IMR-90 (cell line): ENCODE measurements at regions not wholly inside any gene's neighbourhood (a gene's known extent, or its start where the extent isn't known, plus 50 kb on each side); places are given as distances from the start of the nearest gene placed in this dataset.

Source experiments
- ATAC-seq: fragments of 200-7000 bp; cut with Tn5 transposase; 2 replicates; pipeline ENCODE4 v1.9.1; 2020; ENCODE audit warnings: low read depth, mild to moderate bottlenecking, moderate library complexity
- BruUV-seq: library from RNA; stranded (reverse); fragments of 400-500 nt; replicated peaks from 2 replicates; lab custom pipeline; 2021; lab: Mats Ljungman, UMichigan
- CTCF ChIA-PET: fragments of 300-600 bp; formaldehyde crosslinking; extraction: SDS; loops from one replicate; lab custom pipeline; 2021; ENCODE audit warnings: antibody characterized with exemption; lab: Yijun Ruan, JAX
- POLR2A ChIA-PET: fragments of 300-600 bp; sonication (Branson Sonifier 250); formaldehyde crosslinking; loops from one replicate; lab custom pipeline; 2022; ENCODE audit warnings: antibody characterized with exemption; ENCODE audit not compliant: unreplicated experiment; lab: Charles Lee
- DNase-seq: peaks from one replicate; pipeline ENCODE4 v3.0.0; 2013
- H2AFZ ChIP-seq: replicated peaks from 2 replicates; pipeline ENCODE3; 2013; ENCODE audit warnings: low read length, mild to moderate bottlenecking; ENCODE audit not compliant: poor library complexity
- H2AK5ac ChIP-seq: 2 replicates; pipeline ENCODE4 v1.6.1; 2013; ENCODE audit warnings: low read depth, low read length, inconsistent platforms
- H2AK9ac ChIP-seq: replicated peaks from 2 replicates; pipeline ENCODE3; 2013; ENCODE audit warnings: mild to moderate bottlenecking, low read depth, low read length, moderate library complexity; ENCODE audit not compliant: poor library complexity
- H2BK120ac ChIP-seq: 2 replicates; pipeline ENCODE4 v1.6.1; 2013; ENCODE audit warnings: low read depth, low read length, inconsistent platforms
- H2BK15ac ChIP-seq: 3 replicates; pipeline ENCODE4 v1.6.1; 2013; ENCODE audit warnings: low read depth, low read length, inconsistent platforms
- H2BK20ac ChIP-seq: 2 replicates; pipeline ENCODE4 v1.6.1; 2013; ENCODE audit warnings: low read depth, mild to moderate bottlenecking, inconsistent platforms, low read length, moderate library complexity
- H2BK5ac ChIP-seq: 2 replicates; pipeline ENCODE4 v1.6.1; 2013; ENCODE audit warnings: mild to moderate bottlenecking, low read depth, low read length, inconsistent platforms; ENCODE audit not compliant: poor library complexity, severe bottlenecking
- H3K14ac ChIP-seq: replicated peaks from 2 replicates; pipeline ENCODE4 v1.6.1; 2013; ENCODE audit warnings: low read depth, low read length, inconsistent platforms
- H3K18ac ChIP-seq: 2 replicates; pipeline ENCODE4 v1.6.1; 2013; ENCODE audit warnings: low read depth, low read length, control low read depth
- H3K23ac ChIP-seq: 2 replicates; pipeline ENCODE4 v1.6.1; 2013; ENCODE audit warnings: low read depth, low read length, inconsistent platforms
- H3K27ac ChIP-seq: 2 replicates; pipeline ENCODE4 v1.5.1; 2013; ENCODE audit warnings: mild to moderate bottlenecking, control low read depth, low read length; ENCODE audit not compliant: insufficient read depth
- H3K27me3 ChIP-seq: 2 replicates; pipeline ENCODE4 v1.6.1; 2013; ENCODE audit warnings: low read length; ENCODE audit not compliant: control insufficient read depth, insufficient read depth
- H3K36me3 ChIP-seq: 2 replicates; pipeline ENCODE4 v1.6.1; 2013; ENCODE audit warnings: low read length, mixed read lengths; ENCODE audit not compliant: control insufficient read depth, insufficient read depth
- H3K4ac ChIP-seq: 2 replicates; pipeline ENCODE4 v1.6.1; 2013; ENCODE audit warnings: low read depth, low read length, inconsistent platforms
- H3K4me1 ChIP-seq: 2 replicates; pipeline ENCODE4 v1.6.1; 2013; ENCODE audit warnings: low read length, mixed read lengths; ENCODE audit not compliant: control insufficient read depth, insufficient read depth
- H3K4me2 ChIP-seq: 2 replicates; pipeline ENCODE4 v1.6.1; 2013; ENCODE audit warnings: low read depth, mild to moderate bottlenecking, control low read depth, low read length, moderate library complexity
- H3K4me3 ChIP-seq: 2 replicates; pipeline ENCODE4 v1.5.1; 2013; ENCODE audit warnings: low read depth, mild to moderate bottlenecking, control low read depth, low read length, moderate library complexity; ENCODE audit not compliant: insufficient read depth
- H3K56ac ChIP-seq: 2 replicates; pipeline ENCODE4 v1.6.1; 2013; ENCODE audit warnings: low read length, inconsistent platforms; ENCODE audit not compliant: insufficient read depth; ENCODE audit errors: extremely low read depth
- H3K79me1 ChIP-seq, 2 experiments: 2 replicates each; pipeline ENCODE4 v1.6.1; 2013; ENCODE audit warnings: low read length in 2 of 2, inconsistent platforms in 1 of 2, low read depth in 1 of 2
- H3K9ac ChIP-seq: 2 replicates; pipeline ENCODE4 v1.6.1; 2013; ENCODE audit warnings: low read depth, low read length, control low read depth
- H3K9me1 ChIP-seq: 2 replicates; pipeline ENCODE4 v1.6.1; 2013; ENCODE audit warnings: low read length, inconsistent platforms; ENCODE audit not compliant: insufficient read depth
- H3K9me3 ChIP-seq: 2 replicates; pipeline ENCODE4 v1.6.1; 2013; ENCODE audit warnings: low read length; ENCODE audit not compliant: control insufficient read depth, insufficient read depth
- H4K20me1 ChIP-seq: 2 replicates; pipeline ENCODE4 v1.6.1; 2013; ENCODE audit warnings: low read length, inconsistent platforms; ENCODE audit not compliant: insufficient read depth
- H4K5ac ChIP-seq: 2 replicates; pipeline ENCODE4 v1.6.1; 2013; ENCODE audit warnings: mild to moderate bottlenecking, low read depth, low read length, control low read depth
- H4K8ac ChIP-seq, 2 experiments: 2 replicates each; pipeline ENCODE4 v1.6.1; 2013; ENCODE audit warnings: low read depth in 2 of 2, low read length in 2 of 2, control low read depth in 1 of 2, inconsistent platforms in 1 of 2
- H4K91ac ChIP-seq: 2 replicates; pipeline ENCODE4 v1.6.1; 2013; ENCODE audit warnings: low read depth, low read length, inconsistent platforms; ENCODE audit not compliant: insufficient read depth
- RFX5 ChIP-seq: IDR thresholded peaks from 2 replicates; pipeline ENCODE4 v1.8.0; 2012; ENCODE audit warnings: low read depth, mild to moderate bottlenecking, low read length, moderate library complexity
- SMC3 ChIP-seq: fragments of 150-350 bp; IDR thresholded peaks from 2 replicates; pipeline ENCODE4 v1.6.1; 2016; ENCODE audit warnings: low read depth, mild to moderate bottlenecking, antibody characterized with exemption, low read length, moderate library complexity
- WGBS, 2 experiments: methylation state at CpG; one replicate each; pipeline versions ENCODE4 v1.1.5 to v1.1.7; 2013; ENCODE audit warnings: missing lambda C conversion rate in 2 of 2; ENCODE audit not compliant: insufficient read length in 1 of 2; ENCODE audit errors: extremely low coverage in 2 of 2; 5-methylcytosine and 5-hydroxymethylcytosine counted together
- dilution Hi-C: fragments of 300-500 bp; cut with HindIII; formaldehyde crosslinking; loops from one replicate; pipeline ENCODE4 v1.14.3; 2018; ENCODE audit warnings: low sequenced_read_pairs; ENCODE audit not compliant: unreplicated experiment
- in situ Hi-C: fragments of 300-500 bp; cut with MboI; formaldehyde crosslinking; loops from 3 replicates; pipeline ENCODE4 v1.14.3; 2019; ENCODE audit warnings: low sequenced_read_pairs, inconsistent platforms, mixed read lengths
- intact Hi-C: fragments of 100-400 bp; cut with micrococcal nuclease; formaldehyde crosslinking; loops from 2 replicates; pipeline ENCODE4 v1.10.0; 2022

- dilution Hi-C loops = no loop called here
- Histone ChIP-seq H2AK5ac (no peak overlapping the region), H4K91ac (no peak overlapping the region), H4K20me1 (no peaks in the 10 kb centered on the region), H3K9ac (no peak overlapping the region), H3K23ac (no peak overlapping the region), H3K4me1 (no peaks in the 10 kb centered on the region), H3K36me3 (no peaks in the 10 kb centered on the region), H3K27me3 (no peaks in the 10 kb centered on the region), H3K27ac (no peak overlapping the region), H3K79me1 (no peaks in the 10 kb centered on the region), H4K5ac (no peak overlapping the region), H3K4me3 (no peak overlapping the region), H3K9me1 (no peaks in the 10 kb centered on the region), H2BK20ac (no peak overlapping the region), H2BK15ac (no peak overlapping the region), H3K56ac (no peak overlapping the region), H4K8ac (no peak overlapping the region), H3K4ac (no peak overlapping the region), H2BK120ac (no peak overlapping the region), H3K4me2 (no peak overlapping the region), H2AK9ac (no peak overlapping the region), H3K18ac (no peak overlapping the region), H2BK5ac (no peak overlapping the region), H3K14ac (no peak overlapping the region), H2AFZ (no peak overlapping the region), H3K9me3 (no peaks in the 10 kb centered on the region)
- DNase-seq (no peak), ATAC-seq (no peak)
- CTCF ChIA-PET = interaction anchor here (0.7 kb wide), 1 partner anchor 31 kb away, joined by 4 read pairs; no protein-coding TSS in a partner anchor
- in situ Hi-C loops = no loop called here
- intact Hi-C loops = no loop called here
- TF ChIP-seq RFX5 (no peak), SMC3 (no peak)
- BruUV-seq = no TSS peak
- POLR2A ChIA-PET = no interaction called here
- WGBS, 2 experiments = no CpG with 5 or more reads among the region's 2 CpGs
Measured at GRCh38 chr3:90056281-90057032, 949.0 kb downstream of the EPHA3 start.
